22Rv1 (cell line): ENCODE measurements at regions not wholly inside any gene's neighbourhood (a gene's known extent, or its start where the extent isn't known, plus 50 kb on each side); places are given as distances from the start of the nearest gene placed in this dataset.

Experiments used
- CTCF ChIP-seq: fragments of 450-650 bp; IDR thresholded peaks from 2 replicates; pipeline ENCODE4 v1.5.1; 2017; ENCODE audit warnings: mild to moderate bottlenecking
- ZFX ChIP-seq: fragments of 450-650 bp; IDR thresholded peaks from 2 replicates; pipeline ENCODE4 v1.6.1; 2017; ENCODE audit warnings: antibody characterized with exemption, borderline replicate concordance

GRCh38 chr5:97888439-97888838 lies 705.4 kb upstream of the RIOK2 start:
- TF ChIP-seq CTCF (no peak), ZFX (no peak)
